Natural killer cell (primary cell): ENCODE measurements at regions not wholly inside any gene's neighbourhood (a gene's known extent, or its start where the extent isn't known, plus 50 kb on each side); places are given as distances from the start of the nearest gene placed in this dataset.
A peak's percentile ranks its signal among the peaks of the same experiment; 100 is the strongest.

Experiments used
- ATAC-seq, 3 donors: fragments of 150-1000 bp in 2 of 3; fragments of 200-7000 bp in 1 of 3; cut with Tn5 transposase; 1 replicate in 1 of 3; 2 replicates in 2 of 3; pipeline ENCODE4 v1.10.0; 2021; ENCODE audit warnings: mild to moderate bottlenecking in 2 of 3, moderate library complexity in 2 of 3
- DNase-seq, 2 donors: peaks; one replicate each; pipeline versions ENCODE4 v3.0.0 to v3.0.0-alpha.2; 2013 to 2021; ENCODE audit warnings: mixed read lengths in 1 of 2
- H3K27ac ChIP-seq: one replicate; pipeline ENCODE4 v1.5.1; 2013; ENCODE audit warnings: mild to moderate bottlenecking, low read length
- H3K27me3 ChIP-seq: one replicate; pipeline ENCODE4 v1.6.1; 2013; ENCODE audit warnings: low read length; ENCODE audit not compliant: control insufficient read depth, insufficient read depth
- H3K36me3 ChIP-seq: one replicate; pipeline ENCODE4 v1.6.1; 2013; ENCODE audit warnings: low read length; ENCODE audit not compliant: control insufficient read depth, insufficient read depth
- H3K4me1 ChIP-seq: one replicate; pipeline ENCODE4 v1.6.1; 2013; ENCODE audit warnings: low read length; ENCODE audit not compliant: control insufficient read depth, insufficient read depth
- H3K4me3 ChIP-seq: one replicate; pipeline ENCODE4 v1.5.1; 2013; ENCODE audit warnings: low read length
- H3K9me3 ChIP-seq: one replicate; pipeline ENCODE4 v1.6.1; 2013; ENCODE audit warnings: low read length; ENCODE audit not compliant: control insufficient read depth, insufficient read depth
- H3K27ac Mint-ChIP-seq, 2 donors: one replicate each; pipeline ENCODE4 v1.8.0; 2022; ENCODE audit warnings: mild to moderate bottlenecking in 2 of 2, mixed read lengths in 2 of 2, moderate library complexity in 1 of 2
- H3K27me3 Mint-ChIP-seq, 2 donors: one replicate each; pipeline ENCODE4 v1.8.0; 2022; ENCODE audit warnings: low read depth in 2 of 2, mixed read lengths in 2 of 2
- H3K36me3 Mint-ChIP-seq: one replicate; pipeline ENCODE4 v1.8.0; 2022; ENCODE audit warnings: mixed read lengths
- H3K4me1 Mint-ChIP-seq, 2 donors: one replicate each; pipeline ENCODE4 v1.8.0; 2022; ENCODE audit warnings: mixed read lengths in 2 of 2
- H3K4me3 Mint-ChIP-seq: one replicate; pipeline ENCODE4 v1.8.0; 2022; ENCODE audit warnings: mild to moderate bottlenecking, moderate library complexity, mixed read lengths
- H3K9me3 Mint-ChIP-seq, 2 donors: one replicate each; pipeline ENCODE4 v1.8.0; 2022; ENCODE audit warnings: mixed read lengths in 2 of 2
- WGBS: methylation state at CpG from one replicate; pipeline ENCODE4 v1.1.7; 2013; ENCODE audit warnings: missing lambda C conversion rate; ENCODE audit not compliant: insufficient coverage; 5-methylcytosine and 5-hydroxymethylcytosine counted together
- intact Hi-C: fragments of 100-400 bp; cut with micrococcal nuclease; formaldehyde crosslinking; loops from one replicate; pipeline ENCODE4 v1.14.2; 2022
- TF ChIP-seq, protein P1 (sequence below): fragments of 200-600 bp; IDR thresholded peaks from one replicate; pipeline ENCODE4 v1.8.0; 2022; ENCODE audit warnings: antibody characterized with exemption

DNA sequence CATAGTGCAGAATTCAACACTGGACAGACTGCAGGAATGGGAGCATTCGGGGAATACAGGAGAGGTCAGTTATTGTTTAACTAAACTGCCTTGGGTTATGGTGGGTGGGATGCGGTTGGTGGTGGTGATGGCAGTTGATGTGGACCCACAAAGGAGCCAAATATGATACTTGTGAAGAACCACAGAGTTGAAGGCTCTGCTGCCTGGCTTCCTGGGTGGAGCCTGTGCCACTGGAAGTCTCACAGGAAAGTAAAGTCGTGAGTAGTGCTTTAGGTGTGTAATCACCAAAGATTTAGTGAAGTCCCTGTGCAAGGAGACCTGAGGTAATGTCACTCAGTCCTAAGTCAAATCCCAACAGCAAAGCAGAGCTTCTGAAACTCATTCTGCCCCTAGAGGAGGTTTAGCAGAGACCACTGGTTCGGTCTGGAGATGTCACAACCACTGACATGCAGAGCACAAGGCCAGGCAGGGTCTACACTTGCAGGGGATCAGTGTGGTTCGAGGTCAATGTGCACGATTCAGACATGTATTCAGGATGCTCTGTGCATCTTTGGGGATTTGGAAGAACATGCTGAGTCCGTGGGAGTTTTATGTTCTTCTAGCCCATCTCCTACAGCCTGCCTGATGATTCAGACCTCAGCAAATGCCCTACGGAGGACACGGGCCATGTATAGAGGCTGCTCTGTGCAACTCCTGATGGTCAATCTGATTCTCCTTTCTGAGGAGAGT is 1150.9 kb downstream of the RPIA start:
- peaks cover 10% of the 10 kb centered on the region for H3K9me3 ChIP-seq
- peak in 2 of 3 donors; percentile 80 to 86 for ATAC-seq
- no peaks in the 10 kb centered on the region for H3K36me3 ChIP-seq
- Mint-ChIP-seq H3K4me3 (peak overlapping the region; percentile 18), H3K4me1 (peaks cover 13 to 25% of the 10 kb centered on the region in 2 donors), H3K27me3 (peaks cover 13 to 14% of the 10 kb centered on the region in 2 donors), H3K27ac (no peak overlapping the region), H3K36me3 (peaks cover 13% of the 10 kb centered on the region), H3K9me3 (peaks cover 8 to 18% of the 10 kb centered on the region in 2 donors)
- H3K4me1 ChIP-seq = peaks cover 15% of the 10 kb centered on the region
- H3K4me3 ChIP-seq = no peak overlapping the region
- TF ChIP-seq, protein P1, sequence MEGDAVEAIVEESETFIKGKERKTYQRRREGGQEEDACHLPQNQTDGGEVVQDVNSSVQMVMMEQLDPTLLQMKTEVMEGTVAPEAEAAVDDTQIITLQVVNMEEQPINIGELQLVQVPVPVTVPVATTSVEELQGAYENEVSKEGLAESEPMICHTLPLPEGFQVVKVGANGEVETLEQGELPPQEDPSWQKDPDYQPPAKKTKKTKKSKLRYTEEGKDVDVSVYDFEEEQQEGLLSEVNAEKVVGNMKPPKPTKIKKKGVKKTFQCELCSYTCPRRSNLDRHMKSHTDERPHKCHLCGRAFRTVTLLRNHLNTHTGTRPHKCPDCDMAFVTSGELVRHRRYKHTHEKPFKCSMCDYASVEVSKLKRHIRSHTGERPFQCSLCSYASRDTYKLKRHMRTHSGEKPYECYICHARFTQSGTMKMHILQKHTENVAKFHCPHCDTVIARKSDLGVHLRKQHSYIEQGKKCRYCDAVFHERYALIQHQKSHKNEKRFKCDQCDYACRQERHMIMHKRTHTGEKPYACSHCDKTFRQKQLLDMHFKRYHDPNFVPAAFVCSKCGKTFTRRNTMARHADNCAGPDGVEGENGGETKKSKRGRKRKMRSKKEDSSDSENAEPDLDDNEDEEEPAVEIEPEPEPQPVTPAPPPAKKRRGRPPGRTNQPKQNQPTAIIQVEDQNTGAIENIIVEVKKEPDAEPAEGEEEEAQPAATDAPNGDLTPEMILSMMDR = no peak
- WGBS = 44% methylated on average over 9 of the region's 9 CpGs
- DNase-seq = peak in 1 of 2 donors; percentile 43
- no peak overlapping the region for H3K27ac ChIP-seq
- no peaks in the 10 kb centered on the region for H3K27me3 ChIP-seq
- intact Hi-C loops = no loop called here

DNA sequence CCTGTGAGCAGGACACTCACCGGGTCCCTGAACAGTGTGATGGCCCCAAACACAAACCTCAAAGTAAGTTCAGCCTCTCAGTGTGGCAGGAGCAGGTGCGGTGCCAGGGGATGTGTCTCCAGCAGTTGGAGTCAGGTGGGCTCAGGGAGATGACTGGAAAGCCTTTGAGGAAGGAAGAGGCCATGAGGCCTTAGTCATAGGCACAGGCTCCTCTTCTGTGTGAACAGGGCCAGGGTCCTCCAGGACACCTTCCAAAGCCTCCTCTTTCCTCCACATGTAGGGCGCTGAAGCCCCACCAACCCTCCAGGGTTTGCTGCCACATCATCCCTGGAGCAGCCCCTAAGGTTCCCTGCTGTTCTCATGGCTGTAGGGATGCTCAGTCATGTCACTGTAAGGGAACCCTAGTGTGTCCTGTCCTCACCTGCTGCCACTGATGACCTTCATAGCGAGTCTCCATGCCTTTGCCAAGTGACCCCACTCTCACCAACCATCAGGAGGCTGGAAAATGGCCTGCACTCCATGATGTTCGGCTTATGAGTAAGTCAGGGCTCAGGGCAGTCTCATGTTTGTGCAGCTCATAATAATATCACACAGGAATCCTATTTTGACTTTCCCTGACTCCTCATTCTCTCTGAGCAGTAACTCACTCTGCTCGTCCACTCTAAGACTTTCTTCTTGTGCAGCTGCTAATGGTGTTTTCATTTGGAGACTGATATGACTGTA is 1152.9 kb downstream of the RPIA start:
- H3K9me3 Mint-ChIP-seq = peaks cover 8% of the 10 kb centered on the region in 2 donors
- peaks cover 16% of the 10 kb centered on the region for H3K36me3 Mint-ChIP-seq
- DNase-seq (no peak), ATAC-seq (no peak)
- WGBS = 79% methylated on average over 5 of the region's 6 CpGs
- H3K27ac Mint-ChIP-seq = no peak overlapping the region
- peaks cover 3% of the 10 kb centered on the region for H3K27me3 ChIP-seq
- peaks cover 20 to 27% of the 10 kb centered on the region in 2 donors for H3K4me1 Mint-ChIP-seq
- intact Hi-C loops = no loop called here
- no peak overlapping the region for H3K4me3 ChIP-seq
- H3K27me3 Mint-ChIP-seq = peaks cover 10 to 34% of the 10 kb centered on the region in 2 donors
- TF ChIP-seq, protein P1 = no peak
- H3K4me3 Mint-ChIP-seq = no peak overlapping the region
- H3K27ac ChIP-seq = no peak overlapping the region
- peaks cover 3% of the 10 kb centered on the region for H3K9me3 ChIP-seq
- H3K4me1 ChIP-seq = peaks cover 15% of the 10 kb centered on the region
- H3K36me3 ChIP-seq = no peaks in the 10 kb centered on the region

DNA sequence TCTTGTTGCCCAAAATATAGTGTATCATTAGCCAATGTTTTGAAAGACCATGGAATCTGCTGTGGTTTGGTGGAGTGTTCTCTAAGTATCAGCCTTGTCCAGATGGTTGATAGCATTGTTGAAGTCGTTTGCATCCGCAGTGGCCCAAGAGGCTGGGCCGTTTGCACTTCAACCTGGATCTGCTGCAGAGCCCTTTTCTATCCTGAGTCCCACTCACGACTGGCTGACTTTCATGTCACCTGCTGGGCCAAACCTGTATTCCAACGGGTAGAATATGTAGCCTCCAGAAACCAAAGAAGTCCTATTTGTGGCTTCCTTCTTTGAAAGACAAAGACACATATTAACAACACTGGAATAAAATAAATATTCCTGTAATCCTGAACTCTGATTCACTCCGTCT is 1154.1 kb downstream of the RPIA start:
- H3K4me1 Mint-ChIP-seq = peaks cover 27 to 29% of the 10 kb centered on the region in 2 donors
- ATAC-seq = no peak
- peaks cover 7% of the 10 kb centered on the region for H3K27me3 ChIP-seq
- H3K36me3 ChIP-seq = no peaks in the 10 kb centered on the region
- no peaks in the 10 kb centered on the region for H3K9me3 ChIP-seq
- H3K4me3 ChIP-seq = no peak overlapping the region
- WGBS = 67% methylated on average over 6 of the region's 6 CpGs
- peaks cover 3 to 4% of the 10 kb centered on the region in 2 donors for H3K9me3 Mint-ChIP-seq
- H3K4me3 Mint-ChIP-seq = no peak overlapping the region
- H3K27ac Mint-ChIP-seq = no peak overlapping the region
- intact Hi-C loops = no loop called here
- H3K4me1 ChIP-seq = peaks cover 15% of the 10 kb centered on the region
- H3K27me3 Mint-ChIP-seq = peaks cover 13 to 45% of the 10 kb centered on the region in 2 donors
- H3K36me3 Mint-ChIP-seq = peaks cover 27% of the 10 kb centered on the region
- TF ChIP-seq, protein P1 = no peak
- H3K27ac ChIP-seq = no peak overlapping the region
- no peak for DNase-seq
